ENCODE measurements at regions not wholly inside any gene's neighbourhood (a gene's known extent, or its start where the extent isn't known, plus 50 kb on each side); places are given as distances from the start of the nearest gene placed in this dataset.

GRCh38 chr7:10703059-10703458, 270.6 kb upstream of the PHF14 start:
- peaks cover 14% of the 10 kb centered on the region for H3K9me3 Mint-ChIP-seq (ENCODE audit: unreplicated experiment)
- no peak for TF ChIP-seq CTCF (IDR thresholded peaks at IDR 0.05)
- no peaks in the 10 kb centered on the region for H3K4me1 Mint-ChIP-seq (ENCODE audit: unreplicated experiment)
- H3K36me3 Mint-ChIP-seq (ENCODE audit: unreplicated experiment) = no peaks in the 10 kb centered on the region
- H3K4me3 Mint-ChIP-seq (ENCODE audit: unreplicated experiment) = no peak overlapping the region
- no peaks in the 10 kb centered on the region for H3K27me3 Mint-ChIP-seq (ENCODE audit: unreplicated experiment)
- no peak for DNase-seq (ENCODE audit: extremely low spot score, unreplicated experiment)
- H3K27ac Mint-ChIP-seq (ENCODE audit: unreplicated experiment) = no peak overlapping the region

GRCh38 chr7:10703981-10704380, 269.7 kb upstream of the PHF14 start:
- DNase-seq (ENCODE audit: extremely low spot score, unreplicated experiment) = no peak
- Mint-ChIP-seq H3K4me3 (ENCODE audit: unreplicated experiment) (no peak overlapping the region), H3K27me3 (ENCODE audit: unreplicated experiment) (no peaks in the 10 kb centered on the region), H3K9me3 (ENCODE audit: unreplicated experiment) (peaks cover 13% of the 10 kb centered on the region), H3K4me1 (ENCODE audit: unreplicated experiment) (no peaks in the 10 kb centered on the region), H3K27ac (ENCODE audit: unreplicated experiment) (no peak overlapping the region), H3K36me3 (ENCODE audit: unreplicated experiment) (no peaks in the 10 kb centered on the region)
- TF ChIP-seq CTCF (IDR thresholded peaks at IDR 0.05) = no peak

GRCh38 chr7:10704653-10705052, 269.0 kb upstream of the PHF14 start:
- no peaks in the 10 kb centered on the region for H3K36me3 Mint-ChIP-seq (ENCODE audit: unreplicated experiment)
- DNase-seq (ENCODE audit: extremely low spot score, unreplicated experiment) = no peak
- no peaks in the 10 kb centered on the region for H3K27me3 Mint-ChIP-seq (ENCODE audit: unreplicated experiment)
- H3K4me1 Mint-ChIP-seq (ENCODE audit: unreplicated experiment) = no peaks in the 10 kb centered on the region
- no peak for TF ChIP-seq CTCF (IDR thresholded peaks at IDR 0.05)
- H3K27ac Mint-ChIP-seq (ENCODE audit: unreplicated experiment) = no peak overlapping the region
- peaks cover 13% of the 10 kb centered on the region for H3K9me3 Mint-ChIP-seq (ENCODE audit: unreplicated experiment)
- no peak overlapping the region for H3K4me3 Mint-ChIP-seq (ENCODE audit: unreplicated experiment)

GRCh38 chr7:10706875-10707493, 266.7 kb upstream of the PHF14 start:
- no peak overlapping the region for H3K4me3 Mint-ChIP-seq (ENCODE audit: unreplicated experiment)
- TF ChIP-seq CTCF (IDR thresholded peaks at IDR 0.05) = no peak

GRCh38 chr7:10707519-10707918, 266.2 kb upstream of the PHF14 start:
- Mint-ChIP-seq H3K27ac (ENCODE audit: unreplicated experiment) (no peak overlapping the region), H3K9me3 (ENCODE audit: unreplicated experiment) (no peaks in the 10 kb centered on the region), H3K27me3 (ENCODE audit: unreplicated experiment) (no peaks in the 10 kb centered on the region), H3K4me1 (ENCODE audit: unreplicated experiment) (no peaks in the 10 kb centered on the region), H3K36me3 (ENCODE audit: unreplicated experiment) (no peaks in the 10 kb centered on the region), H3K4me3 (ENCODE audit: unreplicated experiment) (no peak overlapping the region)
- no peak for TF ChIP-seq CTCF (IDR thresholded peaks at IDR 0.05)
- DNase-seq (ENCODE audit: extremely low spot score, unreplicated experiment) = no peak

More at GRCh38 chr7:10706875-10707493, 266.7 kb upstream of the PHF14 start:
- no peaks in the 10 kb centered on the region for H3K9me3 Mint-ChIP-seq (ENCODE audit: unreplicated experiment)
- no peak overlapping the region for H3K27ac Mint-ChIP-seq (ENCODE audit: unreplicated experiment)
- no peaks in the 10 kb centered on the region for H3K4me1 Mint-ChIP-seq (ENCODE audit: unreplicated experiment)
- no peaks in the 10 kb centered on the region for H3K27me3 Mint-ChIP-seq (ENCODE audit: unreplicated experiment)
- DNase-seq (ENCODE audit: extremely low spot score, unreplicated experiment) = no peak
- H3K36me3 Mint-ChIP-seq (ENCODE audit: unreplicated experiment) = no peaks in the 10 kb centered on the region
